SK-N-SH (cell line): ENCODE measurements at regions not wholly inside any gene's neighbourhood (a gene's known extent, or its start where the extent isn't known, plus 50 kb on each side); places are given as distances from the start of the nearest gene placed in this dataset.

ENCODE experiments used
- POLR2AphosphoS5 ChIP-seq: IDR thresholded peaks from 2 replicates; pipeline ENCODE4 v1.6.1; 2012; ENCODE audit warnings: low read depth, low read length
- RAD21 ChIP-seq: IDR thresholded peaks from 2 replicates; pipeline ENCODE4 v1.6.1; 2012; ENCODE audit warnings: mild to moderate bottlenecking, low read length
- TAF1 ChIP-seq: IDR thresholded peaks from 2 replicates; pipeline ENCODE4 v1.6.1; 2012; ENCODE audit warnings: low read depth, mild to moderate bottlenecking, low read length, moderate library complexity, borderline replicate concordance
- TEAD4 ChIP-seq: IDR thresholded peaks from 2 replicates; pipeline ENCODE4 v1.4.0; 2012; ENCODE audit warnings: mild to moderate bottlenecking, borderline replicate concordance; ENCODE audit not compliant: insufficient read depth
- TF ChIP-seq, protein P1 (sequence below): fragments of 200-600 bp; sonication (generic); IDR thresholded peaks from 2 replicates; pipeline ENCODE4 v1.6.1; 2017; ENCODE audit warnings: antibody characterized with exemption, mild to moderate bottlenecking, moderate library complexity
- TF ChIP-seq, protein P2 (sequence below): IDR thresholded peaks from 2 replicates; pipeline ENCODE4 v1.4.0; 2012; ENCODE audit warnings: low read depth

DNA sequence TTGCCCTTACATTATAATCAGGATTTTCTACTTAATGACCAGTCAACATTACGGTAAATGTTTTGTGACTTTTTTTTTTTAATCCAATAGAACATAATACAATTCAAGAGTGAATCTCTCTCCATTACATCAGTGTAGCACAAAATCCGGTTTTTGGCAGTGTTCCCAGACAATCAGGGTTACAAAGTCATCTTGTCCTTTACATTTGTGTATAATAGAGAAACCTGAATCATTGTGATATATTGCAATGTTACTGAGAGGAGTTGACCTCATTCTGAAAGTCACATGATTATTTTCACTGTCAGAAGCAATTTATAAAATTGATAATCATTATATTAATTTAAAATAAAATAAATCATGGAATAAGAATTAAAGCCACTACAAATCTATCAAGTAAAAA, 1346.0 kb upstream of the SPRY2 start:
- TF ChIP-seq RAD21 (no peak), TEAD4 (no peak), POLR2AphosphoS5 (no peak), TAF1 (no peak)
- TF ChIP-seq, protein P1, sequence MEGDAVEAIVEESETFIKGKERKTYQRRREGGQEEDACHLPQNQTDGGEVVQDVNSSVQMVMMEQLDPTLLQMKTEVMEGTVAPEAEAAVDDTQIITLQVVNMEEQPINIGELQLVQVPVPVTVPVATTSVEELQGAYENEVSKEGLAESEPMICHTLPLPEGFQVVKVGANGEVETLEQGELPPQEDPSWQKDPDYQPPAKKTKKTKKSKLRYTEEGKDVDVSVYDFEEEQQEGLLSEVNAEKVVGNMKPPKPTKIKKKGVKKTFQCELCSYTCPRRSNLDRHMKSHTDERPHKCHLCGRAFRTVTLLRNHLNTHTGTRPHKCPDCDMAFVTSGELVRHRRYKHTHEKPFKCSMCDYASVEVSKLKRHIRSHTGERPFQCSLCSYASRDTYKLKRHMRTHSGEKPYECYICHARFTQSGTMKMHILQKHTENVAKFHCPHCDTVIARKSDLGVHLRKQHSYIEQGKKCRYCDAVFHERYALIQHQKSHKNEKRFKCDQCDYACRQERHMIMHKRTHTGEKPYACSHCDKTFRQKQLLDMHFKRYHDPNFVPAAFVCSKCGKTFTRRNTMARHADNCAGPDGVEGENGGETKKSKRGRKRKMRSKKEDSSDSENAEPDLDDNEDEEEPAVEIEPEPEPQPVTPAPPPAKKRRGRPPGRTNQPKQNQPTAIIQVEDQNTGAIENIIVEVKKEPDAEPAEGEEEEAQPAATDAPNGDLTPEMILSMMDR, result no peak
- TF ChIP-seq, protein P2, sequence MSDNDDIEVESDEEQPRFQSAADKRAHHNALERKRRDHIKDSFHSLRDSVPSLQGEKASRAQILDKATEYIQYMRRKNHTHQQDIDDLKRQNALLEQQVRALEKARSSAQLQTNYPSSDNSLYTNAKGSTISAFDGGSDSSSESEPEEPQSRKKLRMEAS, result no peak
